GM19372 (cell line): ENCODE measurements at regions not wholly inside any gene's neighbourhood (a gene's known extent, or its start where the extent isn't known, plus 50 kb on each side); places are given as distances from the start of the nearest gene placed in this dataset.
"Not testable (repeated sequence)": the region's sequence is repeated elsewhere in the genome, so short reads cannot be mapped to it uniquely, and the experiment has no call there.

Experiments
- ATAC-seq: cut with Tn5 transposase; IDR thresholded peaks from one replicate; pipeline ENCODE4 v1.9.1; 2021; ENCODE audit warnings: mild to moderate bottlenecking, low read depth, moderate library complexity; ENCODE audit not compliant: unreplicated experiment

DNA sequence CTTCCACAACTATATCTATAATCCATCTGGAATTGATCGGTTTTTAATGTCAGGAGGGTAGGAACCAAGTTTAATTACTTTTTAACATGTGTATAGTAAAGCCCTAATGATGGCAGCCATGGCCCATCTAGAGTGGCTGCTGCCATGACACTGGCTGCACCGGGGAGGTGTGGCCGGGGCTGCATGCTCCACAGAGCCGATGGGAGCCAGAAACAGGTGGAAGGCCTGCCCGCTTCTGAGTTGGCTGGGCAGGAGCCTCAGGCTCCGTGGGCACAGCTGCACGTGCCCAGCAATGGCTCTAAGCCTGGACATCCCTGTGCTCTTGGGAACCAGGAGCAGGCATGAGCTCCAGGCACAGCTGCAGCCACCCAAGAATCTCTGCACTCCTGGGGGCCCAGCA, 73.0 kb downstream of the GBP6 start:
- no peak for ATAC-seq

GRCh38 chr1:89438301-89438700, 74.4 kb downstream of the GBP6 start:
- not testable (repeated sequence) for ATAC-seq

GRCh38 chr1:89440911-89441310, 77.1 kb downstream of the GBP6 start:
- ATAC-seq, result no peak

GRCh38 chr1:89444791-89445190, 79.8 kb upstream of the LRRC8B start:
- no peak for ATAC-seq

DNA sequence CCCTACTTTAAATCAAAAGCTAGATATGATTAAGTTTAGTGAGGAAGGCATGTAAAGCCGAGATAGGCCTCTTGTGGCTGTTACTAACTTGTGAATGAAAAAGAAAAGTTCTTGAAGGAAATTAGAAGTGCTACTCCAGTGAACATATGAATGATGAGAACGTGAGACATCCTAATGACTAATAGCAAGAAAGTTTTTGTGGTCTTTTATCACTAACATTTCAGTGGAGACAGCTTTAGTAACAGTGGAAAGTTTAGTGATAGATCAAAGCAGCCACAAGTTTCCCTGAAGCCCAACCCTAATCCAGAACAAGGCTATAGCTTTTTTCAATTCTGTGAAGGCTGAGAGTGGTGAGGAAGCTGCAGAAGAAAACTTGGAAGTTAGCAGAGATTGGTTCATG, 73.6 kb upstream of the LRRC8B start:
- peak; percentile 68 for ATAC-seq

GRCh38 chr1:89453123-89453972, 71.3 kb upstream of the LRRC8B start:
- no peak for ATAC-seq

GRCh38 chr1:89454845-89455521, 69.6 kb upstream of the LRRC8B start:
- no peak for ATAC-seq

DNA sequence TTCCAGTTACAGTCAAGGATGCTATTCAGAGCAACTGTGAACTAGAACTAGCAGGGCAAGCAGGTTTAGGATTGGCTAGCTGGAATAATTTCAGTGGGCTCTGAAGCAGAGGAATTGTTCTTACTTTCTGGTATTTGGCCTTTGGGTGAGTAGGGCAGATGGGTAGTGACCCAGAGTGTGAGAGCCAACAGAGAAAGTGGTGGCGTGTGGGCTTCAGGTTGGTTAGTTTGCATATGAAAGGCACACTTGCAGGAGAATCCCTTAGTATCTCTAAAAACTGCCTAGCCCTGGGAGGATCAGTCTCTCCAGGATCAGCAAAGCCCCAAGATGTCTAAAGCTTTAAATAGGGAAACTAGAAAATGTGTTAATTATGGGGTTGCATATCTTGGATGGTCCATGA, 67.6 kb upstream of the LRRC8B start:
- no peak for ATAC-seq

GRCh38 chr1:89459081-89459480, 65.5 kb upstream of the LRRC8B start:
- ATAC-seq, result no peak

DNA sequence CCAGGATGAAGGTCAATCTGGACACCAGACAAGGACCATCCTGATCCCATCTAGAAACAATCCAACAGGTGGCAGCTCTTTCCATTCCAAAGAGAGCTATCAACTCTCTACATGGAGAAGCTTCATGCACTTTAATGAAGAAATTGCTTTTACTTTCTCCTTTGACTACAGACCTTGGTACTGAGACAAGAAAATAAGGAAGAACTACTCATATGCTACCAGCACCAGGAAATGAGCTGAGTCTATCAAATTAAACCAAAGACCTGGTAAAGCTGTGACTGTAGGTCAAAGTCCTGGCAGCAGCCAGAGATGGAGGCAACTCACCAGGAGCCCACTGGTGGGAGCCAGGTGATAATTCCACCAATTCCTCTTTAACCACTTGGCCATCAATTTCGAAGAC, 64.3 kb upstream of the LRRC8B start:
- ATAC-seq, result no peak

- no peak for ATAC-seq
Observed at GRCh38 chr1:89462250-89462649, 62.4 kb upstream of the LRRC8B start.

DNA sequence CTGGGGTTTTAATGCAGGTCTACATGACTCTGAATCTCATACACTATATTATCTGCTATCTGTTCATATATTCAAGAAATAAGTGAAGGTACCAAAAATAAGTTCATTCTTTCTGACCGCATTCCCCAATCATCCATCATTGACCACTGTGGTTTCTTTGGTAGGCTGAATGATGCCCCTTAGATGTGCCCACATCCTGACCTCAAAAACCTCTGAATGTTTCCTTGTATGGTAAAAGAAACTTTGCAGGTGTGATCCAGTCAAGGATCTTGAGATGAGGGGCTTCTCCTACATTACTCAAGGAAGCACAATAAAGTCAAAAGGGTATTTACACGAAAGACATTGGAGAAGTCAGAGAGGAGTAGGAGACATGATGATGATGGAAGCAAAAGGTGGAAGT, 60.6 kb upstream of the LRRC8B start:
- no peak for ATAC-seq

DNA sequence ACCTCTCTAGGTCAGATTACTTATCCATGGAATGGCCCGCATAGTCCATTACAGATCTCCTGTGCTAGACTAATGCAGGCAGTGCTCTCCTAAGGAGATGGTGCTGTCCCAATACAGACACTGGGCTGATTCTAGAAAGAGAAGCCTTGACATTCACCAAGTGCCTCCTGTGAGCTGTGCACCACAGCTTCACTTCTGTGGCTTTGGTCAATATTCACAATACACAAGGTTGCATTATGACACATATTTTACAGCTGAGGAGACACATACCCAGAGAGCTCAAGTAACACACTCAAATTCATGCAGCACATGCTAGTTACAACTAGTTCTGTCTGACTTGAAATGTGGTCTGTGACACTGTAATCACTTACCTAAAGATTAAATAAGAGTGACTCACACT, 59.4 kb upstream of the LRRC8B start:
- ATAC-seq, result no peak

GRCh38 chr1:89466307-89466930, 58.2 kb upstream of the LRRC8B start:
- ATAC-seq, result no peak

- ATAC-seq, result no peak
Observed at GRCh38 chr1:89472253-89472652, 52.4 kb upstream of the LRRC8B start.

- no peak for ATAC-seq
Observed at GRCh38 chr1:89472886-89473417, 51.7 kb upstream of the LRRC8B start.
